ENCODE measurements at regions not wholly inside any gene's neighbourhood (a gene's known extent, or its start where the extent isn't known, plus 50 kb on each side); places are given as distances from the start of the nearest gene placed in this dataset.

DNA sequence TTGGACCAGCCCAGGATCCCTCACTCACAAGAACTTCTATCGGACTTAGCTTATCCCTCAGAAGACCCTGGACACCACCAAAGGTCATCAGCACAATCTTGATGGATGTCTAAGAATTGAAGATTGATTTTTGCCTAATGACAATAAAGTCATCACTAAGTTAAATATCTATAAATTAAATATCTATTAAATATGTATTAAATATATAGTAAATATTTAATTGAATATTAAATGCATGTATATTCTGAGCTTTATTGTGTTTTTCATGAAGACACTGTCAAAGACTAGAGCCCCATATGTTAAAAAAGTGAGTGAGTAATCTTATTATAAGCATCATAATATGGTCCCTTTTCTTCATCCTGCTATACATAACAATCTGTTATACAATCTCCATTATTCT, 751.1 kb downstream of the KCNJ2 start:
- peaks cover 7 to 21% (median 9%) of the 10 kb centered on the region in 4 donors for H3K4me1 ChIP-seq (ENCODE audit: control insufficient read depth in 4 of 4, insufficient read depth in 4 of 4, low read length in 3 of 4)
- H3K4me3 ChIP-seq (ENCODE audit: low read depth in 1 of 3, low read length in 3 of 3): no peak overlapping the region
- H3K27me3 ChIP-seq (ENCODE audit: control insufficient read depth in 4 of 4, insufficient read depth in 4 of 4, low read length in 3 of 4): no peaks in the 10 kb centered on the region
- no peak overlapping the region for H3K27ac ChIP-seq (ENCODE audit: low read depth in 1 of 2, low read length in 2 of 2)
- no peak overlapping the region for H3K9ac ChIP-seq (ENCODE audit: low read depth in 1 of 2, low read length in 2 of 2)
- no peaks in the 10 kb centered on the region for H3K36me3 ChIP-seq (ENCODE audit: control insufficient read depth in 4 of 4, insufficient read depth in 3 of 4, low read depth in 1 of 4, low read length in 3 of 4)
- no peak for TF ChIP-seq GABPA (IDR thresholded peaks at IDR 0.05 in 1 of 2, conservative IDR thresholded peaks at IDR 0.05 in 1 of 2)
- TF ChIP-seq, protein P1, sequence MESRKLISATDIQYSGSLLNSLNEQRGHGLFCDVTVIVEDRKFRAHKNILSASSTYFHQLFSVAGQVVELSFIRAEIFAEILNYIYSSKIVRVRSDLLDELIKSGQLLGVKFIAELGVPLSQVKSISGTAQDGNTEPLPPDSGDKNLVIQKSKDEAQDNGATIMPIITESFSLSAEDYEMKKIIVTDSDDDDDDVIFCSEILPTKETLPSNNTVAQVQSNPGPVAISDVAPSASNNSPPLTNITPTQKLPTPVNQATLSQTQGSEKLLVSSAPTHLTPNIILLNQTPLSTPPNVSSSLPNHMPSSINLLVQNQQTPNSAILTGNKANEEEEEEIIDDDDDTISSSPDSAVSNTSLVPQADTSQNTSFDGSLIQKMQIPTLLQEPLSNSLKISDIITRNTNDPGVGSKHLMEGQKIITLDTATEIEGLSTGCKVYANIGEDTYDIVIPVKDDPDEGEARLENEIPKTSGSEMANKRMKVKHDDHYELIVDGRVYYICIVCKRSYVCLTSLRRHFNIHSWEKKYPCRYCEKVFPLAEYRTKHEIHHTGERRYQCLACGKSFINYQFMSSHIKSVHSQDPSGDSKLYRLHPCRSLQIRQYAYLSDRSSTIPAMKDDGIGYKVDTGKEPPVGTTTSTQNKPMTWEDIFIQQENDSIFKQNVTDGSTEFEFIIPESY (IDR thresholded peaks at IDR 0.05): no peak
- TF ChIP-seq TAF1 (conservative IDR thresholded peaks at IDR 0.05): no peak
- TF ChIP-seq, protein P2, sequence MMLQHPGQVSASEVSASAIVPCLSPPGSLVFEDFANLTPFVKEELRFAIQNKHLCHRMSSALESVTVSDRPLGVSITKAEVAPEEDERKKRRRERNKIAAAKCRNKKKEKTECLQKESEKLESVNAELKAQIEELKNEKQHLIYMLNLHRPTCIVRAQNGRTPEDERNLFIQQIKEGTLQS (IDR thresholded peaks at IDR 0.05): no peak
- TF ChIP-seq, protein P3, sequence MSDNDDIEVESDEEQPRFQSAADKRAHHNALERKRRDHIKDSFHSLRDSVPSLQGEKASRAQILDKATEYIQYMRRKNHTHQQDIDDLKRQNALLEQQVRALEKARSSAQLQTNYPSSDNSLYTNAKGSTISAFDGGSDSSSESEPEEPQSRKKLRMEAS (IDR thresholded peaks at IDR 0.05): no peak
- no peak for TF ChIP-seq FOXA1 (IDR thresholded peaks at IDR 0.05)
- TF ChIP-seq, protein P4, sequence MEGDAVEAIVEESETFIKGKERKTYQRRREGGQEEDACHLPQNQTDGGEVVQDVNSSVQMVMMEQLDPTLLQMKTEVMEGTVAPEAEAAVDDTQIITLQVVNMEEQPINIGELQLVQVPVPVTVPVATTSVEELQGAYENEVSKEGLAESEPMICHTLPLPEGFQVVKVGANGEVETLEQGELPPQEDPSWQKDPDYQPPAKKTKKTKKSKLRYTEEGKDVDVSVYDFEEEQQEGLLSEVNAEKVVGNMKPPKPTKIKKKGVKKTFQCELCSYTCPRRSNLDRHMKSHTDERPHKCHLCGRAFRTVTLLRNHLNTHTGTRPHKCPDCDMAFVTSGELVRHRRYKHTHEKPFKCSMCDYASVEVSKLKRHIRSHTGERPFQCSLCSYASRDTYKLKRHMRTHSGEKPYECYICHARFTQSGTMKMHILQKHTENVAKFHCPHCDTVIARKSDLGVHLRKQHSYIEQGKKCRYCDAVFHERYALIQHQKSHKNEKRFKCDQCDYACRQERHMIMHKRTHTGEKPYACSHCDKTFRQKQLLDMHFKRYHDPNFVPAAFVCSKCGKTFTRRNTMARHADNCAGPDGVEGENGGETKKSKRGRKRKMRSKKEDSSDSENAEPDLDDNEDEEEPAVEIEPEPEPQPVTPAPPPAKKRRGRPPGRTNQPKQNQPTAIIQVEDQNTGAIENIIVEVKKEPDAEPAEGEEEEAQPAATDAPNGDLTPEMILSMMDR (IDR thresholded peaks at IDR 0.05; ENCODE audit: low read depth, low read length, missing input control): no peak
- TF ChIP-seq NR2F2 (IDR thresholded peaks at IDR 0.05): no peak
- TF ChIP-seq RXRA (IDR thresholded peaks at IDR 0.05): no peak
- no peak for TF ChIP-seq YY1 (IDR thresholded peaks at IDR 0.05)
- TF ChIP-seq HNF4A (conservative IDR thresholded peaks at IDR 0.05): no peak
- no peak for DNase-seq (ENCODE audit: low spot score)
- 96% methylated on average over 1 of the region's 1 CpG for WGBS
- peaks cover 0 to 5% (median under 1%) of the 10 kb centered on the region in 4 donors for H3K9me3 ChIP-seq (ENCODE audit: control insufficient read depth in 4 of 4, low read length in 3 of 4)

DNA sequence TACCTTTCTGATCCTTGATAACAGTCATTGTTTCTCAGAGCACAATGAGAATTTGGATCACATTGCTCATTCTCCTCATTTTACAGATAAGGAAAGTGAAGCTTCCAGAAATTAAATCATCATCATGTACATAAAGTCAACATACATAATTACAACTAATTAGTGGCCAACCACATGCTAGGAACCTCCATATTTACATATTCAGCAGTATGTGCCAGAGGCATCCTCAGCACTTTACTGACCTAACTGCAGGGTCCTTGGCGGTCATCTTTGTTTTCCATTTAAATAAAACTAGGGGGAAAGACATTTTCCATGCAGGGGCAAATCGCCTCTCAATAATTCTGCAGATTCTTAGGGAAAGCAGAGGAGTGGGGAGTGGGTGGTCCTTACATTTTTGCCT, 752.9 kb downstream of the KCNJ2 start:
- DNase-seq (ENCODE audit: low spot score): no peak
- H3K9ac ChIP-seq (ENCODE audit: low read depth in 1 of 2, low read length in 2 of 2): no peak overlapping the region
- no peak for TF ChIP-seq JUND (IDR thresholded peaks at IDR 0.05)
- TF ChIP-seq, protein P2 (IDR thresholded peaks at IDR 0.05): no peak
- no peak for TF ChIP-seq EGR1 (IDR thresholded peaks at IDR 0.05; ENCODE audit: low read depth in 2 of 2)
- TF ChIP-seq, protein P1 (IDR thresholded peaks at IDR 0.05): no peak
- TF ChIP-seq RAD21 (IDR thresholded peaks at IDR 0.05): no peak
- no peak for TF ChIP-seq YY1 (IDR thresholded peaks at IDR 0.05)
- no peak for TF ChIP-seq TAF1 (conservative IDR thresholded peaks at IDR 0.05)
- no peak for TF ChIP-seq HNF4A (conservative IDR thresholded peaks at IDR 0.05)
- no peak for TF ChIP-seq FOXA1 (IDR thresholded peaks at IDR 0.05)
- no peak for TF ChIP-seq NR2F2 (IDR thresholded peaks at IDR 0.05)
- TF ChIP-seq HNF4G (IDR thresholded peaks at IDR 0.05): no peak
- TF ChIP-seq SP1 (IDR thresholded peaks at IDR 0.05): no peak
- TF ChIP-seq, protein P3 (IDR thresholded peaks at IDR 0.05): no peak
- TF ChIP-seq FOXA2 (IDR thresholded peaks at IDR 0.05): no peak
- peaks cover 0 to 4% (median under 1%) of the 10 kb centered on the region in 4 donors for H3K9me3 ChIP-seq (ENCODE audit: control insufficient read depth in 4 of 4, low read length in 3 of 4)
- H3K27ac ChIP-seq (ENCODE audit: low read depth in 1 of 2, low read length in 2 of 2): no peak overlapping the region
- no peaks in the 10 kb centered on the region for H3K27me3 ChIP-seq (ENCODE audit: control insufficient read depth in 4 of 4, insufficient read depth in 4 of 4, low read length in 3 of 4)
- no peaks in the 10 kb centered on the region for H3K36me3 ChIP-seq (ENCODE audit: control insufficient read depth in 4 of 4, insufficient read depth in 3 of 4, low read depth in 1 of 4, low read length in 3 of 4)
- H3K4me1 ChIP-seq (ENCODE audit: control insufficient read depth in 4 of 4, insufficient read depth in 4 of 4, low read length in 3 of 4): peaks cover 0 to 4% (median 0%) of the 10 kb centered on the region in 4 donors
- WGBS: 89% methylated on average over 2 of the region's 2 CpGs
- no peak overlapping the region for H3K4me3 ChIP-seq (ENCODE audit: low read depth in 1 of 3, low read length in 3 of 3)

Data from liver (tissue), 8 donors.